Mucosa of descending colon (tissue), 3 donors: ENCODE measurements at regions not wholly inside any gene's neighbourhood (a gene's known extent, or its start where the extent isn't known, plus 50 kb on each side); places are given as distances from the start of the nearest gene placed in this dataset.

Experiments
- ATAC-seq: fragments of 200-7000 bp; cut with Tn5 transposase; one replicate; pipeline ENCODE4 v1.9.1; 2020; ENCODE audit warnings: mild to moderate bottlenecking, moderate library complexity
- DNase-seq, 3 donors: peaks; one replicate each; pipeline ENCODE4 v3.0.0-alpha.2; 2020
- H3K36me3 ChIP-seq: fragments of 200-600 bp; one replicate; pipeline ENCODE4 v1.8.0; 2021; ENCODE audit warnings: low read depth, mild to moderate bottlenecking
- H3K4me1 ChIP-seq: fragments of 200-600 bp; one replicate; pipeline ENCODE4 v1.8.0; 2021; ENCODE audit warnings: low read depth, mild to moderate bottlenecking
- H3K4me3 ChIP-seq: fragments of 200-600 bp; one replicate; pipeline ENCODE4 v1.8.0; 2021; ENCODE audit warnings: mild to moderate bottlenecking
- H3K9me3 ChIP-seq: fragments of 200-600 bp; one replicate; pipeline ENCODE4 v1.8.0; 2021; ENCODE audit warnings: mild to moderate bottlenecking
- intact Hi-C, 2 donors: fragments of 100-400 bp; cut with DNase I in 1 of 2; cut with micrococcal nuclease in 1 of 2; formaldehyde crosslinking; loops; one replicate each; pipeline versions ENCODE4 v1.11.0 to v1.11.1; 2022; cut with DNase I, micrococcal nuclease
- TF ChIP-seq, protein P1 (sequence below): fragments of 200-600 bp; IDR thresholded peaks from one replicate; pipeline ENCODE4 v1.8.0; 2022; ENCODE audit warnings: antibody characterized with exemption, mild to moderate bottlenecking
- donor health status: DM: no; HTN: no; CAD: no; lungs with moderate emphysema.
- donor health status: DM: no; HTN: no; CAD: no.
- donor health status: DM: no; HTN: yes; CAD: no.

DNA sequence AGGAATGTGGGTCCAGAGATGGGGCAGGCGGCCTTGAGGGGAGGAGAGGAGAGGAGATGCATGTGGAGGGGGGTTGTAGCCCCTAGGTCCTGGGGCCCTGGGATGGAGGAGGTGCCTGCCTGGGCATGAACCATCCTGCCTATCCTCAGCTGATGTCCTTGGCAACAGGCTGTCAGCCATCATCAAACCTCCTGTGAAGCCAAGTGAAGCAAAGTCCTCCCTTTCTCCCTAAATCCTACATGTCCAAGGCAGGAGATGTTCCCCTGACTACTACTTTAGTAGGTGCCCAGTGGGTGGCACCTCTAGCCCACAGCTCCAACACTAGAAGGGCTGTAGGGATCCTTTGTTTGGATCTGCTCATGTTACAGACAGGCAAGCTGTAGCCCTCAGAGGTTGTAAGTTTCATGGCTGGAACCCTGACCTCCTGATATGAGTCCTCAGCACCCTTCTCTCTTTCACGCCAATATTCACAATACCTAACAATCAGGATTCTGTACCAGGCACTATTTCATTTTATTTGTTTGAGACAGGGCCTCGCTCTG, 66.6 kb upstream of the SYPL1 start:
- intact Hi-C loops: loop anchor here in 1 of 2 donors (5.0 kb wide), 1 partner anchor 284 kb away; no protein-coding TSS in a partner anchor
- ATAC-seq: peak; percentile 23
- no peak for DNase-seq
- H3K4me3 ChIP-seq: no peak overlapping the region
- TF ChIP-seq, protein P1, sequence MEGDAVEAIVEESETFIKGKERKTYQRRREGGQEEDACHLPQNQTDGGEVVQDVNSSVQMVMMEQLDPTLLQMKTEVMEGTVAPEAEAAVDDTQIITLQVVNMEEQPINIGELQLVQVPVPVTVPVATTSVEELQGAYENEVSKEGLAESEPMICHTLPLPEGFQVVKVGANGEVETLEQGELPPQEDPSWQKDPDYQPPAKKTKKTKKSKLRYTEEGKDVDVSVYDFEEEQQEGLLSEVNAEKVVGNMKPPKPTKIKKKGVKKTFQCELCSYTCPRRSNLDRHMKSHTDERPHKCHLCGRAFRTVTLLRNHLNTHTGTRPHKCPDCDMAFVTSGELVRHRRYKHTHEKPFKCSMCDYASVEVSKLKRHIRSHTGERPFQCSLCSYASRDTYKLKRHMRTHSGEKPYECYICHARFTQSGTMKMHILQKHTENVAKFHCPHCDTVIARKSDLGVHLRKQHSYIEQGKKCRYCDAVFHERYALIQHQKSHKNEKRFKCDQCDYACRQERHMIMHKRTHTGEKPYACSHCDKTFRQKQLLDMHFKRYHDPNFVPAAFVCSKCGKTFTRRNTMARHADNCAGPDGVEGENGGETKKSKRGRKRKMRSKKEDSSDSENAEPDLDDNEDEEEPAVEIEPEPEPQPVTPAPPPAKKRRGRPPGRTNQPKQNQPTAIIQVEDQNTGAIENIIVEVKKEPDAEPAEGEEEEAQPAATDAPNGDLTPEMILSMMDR: no peak
- H3K9me3 ChIP-seq: no peaks in the 10 kb centered on the region
- no peaks in the 10 kb centered on the region for H3K4me1 ChIP-seq
- no peaks in the 10 kb centered on the region for H3K36me3 ChIP-seq

DNA sequence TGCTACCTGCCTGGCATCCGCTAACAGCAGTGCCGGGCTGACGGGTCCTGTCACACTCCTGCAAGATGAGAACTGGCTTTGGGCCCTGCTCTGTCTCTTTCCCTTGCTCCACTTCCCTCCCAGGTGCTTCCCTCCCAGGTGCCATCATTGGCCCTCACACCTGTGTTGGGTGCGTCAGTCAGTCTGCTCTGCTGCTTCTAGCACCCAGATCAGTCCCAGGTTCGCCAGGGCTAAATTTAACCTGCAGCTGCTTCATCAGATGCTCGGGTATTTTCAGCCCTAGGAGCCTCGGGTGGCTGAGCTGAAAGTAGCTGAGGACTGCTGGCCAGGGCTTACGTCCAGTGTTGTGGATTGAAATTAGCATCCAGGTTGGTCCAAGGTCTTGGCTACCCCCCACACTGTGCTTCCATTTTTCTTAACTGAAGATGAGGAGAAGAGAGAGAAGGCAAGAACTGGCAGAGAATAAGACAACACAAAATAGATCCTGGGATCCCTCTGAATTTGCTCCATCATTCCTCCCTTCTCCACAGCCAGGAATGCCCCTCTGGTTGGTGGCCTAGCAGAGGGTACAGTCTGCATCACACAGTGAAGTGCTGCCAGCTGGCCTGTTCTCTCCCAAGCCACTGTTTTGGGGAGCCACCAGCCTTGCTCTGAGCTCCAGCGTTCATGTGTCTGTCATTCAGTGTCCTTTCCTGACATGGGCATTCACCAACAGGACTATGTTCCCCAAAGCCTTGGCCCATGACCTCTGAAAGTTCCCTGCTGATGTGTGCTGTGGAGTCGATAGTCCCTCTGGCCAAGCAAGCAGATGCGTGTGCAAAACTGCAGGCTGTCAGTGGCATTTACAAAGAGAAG, 65.9 kb upstream of the SYPL1 start:
- intact Hi-C loops: loop anchor here (2.0 to 5.0 kb wide), 2 partner anchors 284 to 285 kb away; no protein-coding TSS in a partner anchor
- TF ChIP-seq, protein P1: no peak
- no peak for DNase-seq
- H3K9me3 ChIP-seq: no peaks in the 10 kb centered on the region
- no peaks in the 10 kb centered on the region for H3K4me1 ChIP-seq
- ATAC-seq: no peak
- no peak overlapping the region for H3K4me3 ChIP-seq
- no peaks in the 10 kb centered on the region for H3K36me3 ChIP-seq

DNA sequence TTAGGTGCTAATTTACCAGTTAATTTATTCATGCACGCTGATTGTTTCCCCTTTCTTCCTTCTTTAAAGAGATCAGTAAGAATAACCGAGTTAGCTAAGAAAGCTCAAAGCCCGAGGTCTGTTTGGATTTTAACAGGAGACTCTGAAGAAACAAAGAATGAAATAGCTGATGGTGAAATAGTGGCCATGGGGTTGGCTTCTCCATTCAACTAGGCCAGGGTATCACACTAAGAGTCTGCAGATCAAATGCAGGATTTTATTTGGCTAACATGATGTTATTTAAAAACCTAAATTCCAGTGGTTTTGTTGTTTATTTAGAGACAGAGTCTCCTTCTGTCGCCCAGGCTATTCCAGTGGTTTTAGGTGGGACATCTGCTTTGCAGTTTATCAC, 65.2 kb upstream of the SYPL1 start:
- no peak overlapping the region for H3K4me3 ChIP-seq
- TF ChIP-seq, protein P1: no peak
- intact Hi-C loops: loop anchor here (2.0 to 5.0 kb wide), 2 partner anchors 285 to 286 kb away; no protein-coding TSS in a partner anchor
- no peak for DNase-seq
- H3K36me3 ChIP-seq: no peaks in the 10 kb centered on the region
- H3K4me1 ChIP-seq: no peaks in the 10 kb centered on the region
- no peaks in the 10 kb centered on the region for H3K9me3 ChIP-seq
- ATAC-seq: no peak

DNA sequence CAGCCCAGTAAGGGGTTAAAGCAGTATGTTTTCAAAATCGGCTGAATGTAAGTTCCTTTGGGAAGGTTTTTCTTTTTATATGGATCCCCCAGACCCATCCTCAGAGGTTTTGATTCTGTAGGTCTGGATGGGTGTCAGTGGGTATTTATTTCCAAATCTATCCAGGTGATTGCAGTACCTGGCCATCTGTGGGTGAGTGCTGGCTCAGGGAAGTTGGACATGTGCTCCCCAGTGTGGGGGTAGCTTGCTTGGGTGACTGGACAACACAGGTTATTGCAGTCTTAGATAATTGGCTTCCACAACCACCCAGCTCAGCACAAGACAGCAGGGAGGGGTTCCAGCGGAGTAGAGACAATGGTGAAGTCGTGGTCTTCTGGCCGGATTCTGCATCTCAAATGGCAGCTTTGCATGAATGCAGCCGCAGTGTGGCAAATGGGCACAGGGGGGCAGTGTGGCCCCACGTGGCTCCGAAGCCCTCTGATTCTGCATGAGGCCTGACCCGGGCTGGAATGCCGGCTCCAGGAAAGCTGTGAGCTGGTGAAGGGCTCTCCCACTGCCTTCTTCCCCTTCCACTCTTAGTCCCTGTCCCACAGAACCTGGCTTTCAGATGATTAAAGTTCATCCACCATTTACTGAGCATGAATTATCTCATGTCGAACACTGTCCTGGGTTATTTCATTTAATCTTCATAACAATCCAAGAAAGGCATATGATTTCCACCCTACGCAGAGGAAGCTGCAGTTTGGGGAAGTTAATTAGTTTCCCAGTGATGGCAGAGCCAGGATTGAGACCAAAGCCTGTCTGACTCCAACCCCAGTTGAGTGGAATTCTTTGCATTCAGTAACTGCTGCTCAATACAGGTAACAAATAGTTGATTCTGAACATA, 64.5 kb upstream of the SYPL1 start:
- TF ChIP-seq, protein P1: peak; percentile 94
- ATAC-seq (peak; percentile 93), DNase-seq (peak; percentile 72 to 92 (median 87))
- no peaks in the 10 kb centered on the region for H3K36me3 ChIP-seq
- H3K4me1 ChIP-seq: no peaks in the 10 kb centered on the region
- no peaks in the 10 kb centered on the region for H3K9me3 ChIP-seq
- intact Hi-C loops: loop anchor here (2.0 to 5.0 kb wide), 2 partner anchors 286 kb away; no protein-coding TSS in a partner anchor
- no peak overlapping the region for H3K4me3 ChIP-seq

DNA sequence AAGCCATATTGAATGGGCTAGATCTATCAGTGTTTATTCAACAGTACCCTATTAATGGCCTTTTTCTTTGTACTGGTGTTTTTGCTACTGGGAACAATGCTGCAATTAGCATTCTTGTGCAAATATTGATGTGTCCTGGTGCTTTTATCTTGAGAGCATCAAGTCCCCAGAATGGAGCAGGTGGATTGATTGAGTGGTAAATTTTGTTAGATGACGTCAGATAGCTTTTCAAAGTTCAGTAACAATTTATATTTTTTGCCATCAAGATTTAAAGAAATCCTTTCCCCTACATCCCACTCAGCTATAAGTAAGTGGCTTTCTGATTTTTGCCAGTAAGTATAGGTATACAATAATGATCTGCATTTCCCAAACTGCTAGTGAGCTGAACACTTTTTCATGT, 63.4 kb upstream of the SYPL1 start:
- DNase-seq: no peak
- H3K9me3 ChIP-seq: no peaks in the 10 kb centered on the region
- H3K36me3 ChIP-seq: no peaks in the 10 kb centered on the region
- H3K4me1 ChIP-seq: no peaks in the 10 kb centered on the region
- no peak for ATAC-seq
- intact Hi-C loops: loop anchor here in 1 of 2 donors (5.0 kb wide), 1 partner anchor 287 kb away; no protein-coding TSS in a partner anchor
- H3K4me3 ChIP-seq: no peak overlapping the region
- TF ChIP-seq, protein P1: no peak
